Hepatocyte (in vitro differentiated cells): ENCODE measurements at regions not wholly inside any gene's neighbourhood (a gene's known extent, or its start where the extent isn't known, plus 50 kb on each side); places are given as distances from the start of the nearest gene placed in this dataset.

Source experiments
- DNase-seq: peaks from one replicate; pipeline ENCODE4 v3.0.0-alpha.2; 2016; ENCODE audit warnings: low spot score
- H2AFZ ChIP-seq: fragments of 200-600 bp; sonication (generic); 2 replicates; pipeline ENCODE4 v1.6.0; 2016; ENCODE audit warnings: antibody characterized with exemption, mild to moderate bottlenecking
- H3K27ac ChIP-seq: fragments of 200-600 bp; sonication (generic); 2 replicates; pipeline ENCODE4 v1.5.1; 2016; ENCODE audit warnings: mild to moderate bottlenecking
- H3K27me3 ChIP-seq: fragments of 200-600 bp; sonication (generic); 2 replicates; pipeline ENCODE4 v1.6.1; 2016
- H3K36me3 ChIP-seq: fragments of 200-600 bp; sonication (generic); replicated peaks from 2 replicates; pipeline ENCODE4 v1.5.1; 2016; ENCODE audit warnings: low read depth; ENCODE audit not compliant: insufficient read depth
- H3K4me1 ChIP-seq: fragments of 200-600 bp; sonication (generic); 2 replicates; pipeline ENCODE4 v1.5.1; 2016; ENCODE audit warnings: mild to moderate bottlenecking, moderate library complexity; ENCODE audit not compliant: insufficient read depth
- H3K4me2 ChIP-seq: fragments of 200-600 bp; sonication (generic); 2 replicates; pipeline ENCODE4 v1.6.0; 2016
- H3K4me3 ChIP-seq: fragments of 200-600 bp; sonication (generic); 2 replicates; pipeline ENCODE4 v1.5.1; 2016; ENCODE audit warnings: mild to moderate bottlenecking
- H3K79me2 ChIP-seq: fragments of 200-600 bp; sonication (generic); 2 replicates; pipeline ENCODE4 v1.6.0; 2017; ENCODE audit warnings: mild to moderate bottlenecking
- H3K9me2 ChIP-seq: fragments of 200-600 bp; sonication (generic); replicated peaks from 2 replicates; pipeline ENCODE4 v1.6.0; 2017; ENCODE audit warnings: mild to moderate bottlenecking; ENCODE audit not compliant: insufficient read depth
- H3K9me3 ChIP-seq: fragments of 200-600 bp; sonication (generic); 2 replicates; pipeline ENCODE4 v1.5.1; 2016; ENCODE audit warnings: low read depth, mild to moderate bottlenecking
- H4K20me1 ChIP-seq: fragments of 200-600 bp; sonication (generic); 2 replicates; pipeline ENCODE4 v1.6.0; 2016; ENCODE audit warnings: mild to moderate bottlenecking; ENCODE audit not compliant: insufficient read depth, poor library complexity, severe bottlenecking
- EZH2 ChIP-seq: fragments of 200-600 bp; sonication (generic); IDR thresholded peaks from 2 replicates; pipeline ENCODE4 v1.6.1; 2016; ENCODE audit warnings: antibody characterized with exemption, mild to moderate bottlenecking, borderline replicate concordance
- EZH2phosphoT487 ChIP-seq: fragments of 200-600 bp; sonication (generic); IDR thresholded peaks from one replicate; pipeline ENCODE4 v1.6.1; 2018; ENCODE audit warnings: antibody characterized with exemption, mild to moderate bottlenecking, low read depth, moderate library complexity; ENCODE audit not compliant: unreplicated experiment, severe bottlenecking
- WGBS: methylation state at CpG from one replicate; pipeline ENCODE4 v1.1.6; 2016; ENCODE audit warnings: low lambda C conversion rate; ENCODE audit errors: missing lambda C conversion rate; 5-methylcytosine and 5-hydroxymethylcytosine counted together
- TF ChIP-seq, protein P1 (sequence below): fragments of 200-600 bp; sonication (generic); IDR thresholded peaks from 2 replicates; pipeline ENCODE4 v1.5.1; 2016; ENCODE audit warnings: antibody characterized with exemption, mild to moderate bottlenecking; ENCODE audit not compliant: poor library complexity

GRCh38 chr1:177356674-177357435, 186.1 kb downstream of the BRINP2 start:
- TF ChIP-seq EZH2 (no peak), EZH2phosphoT487 (no peak)
- TF ChIP-seq, protein P1, sequence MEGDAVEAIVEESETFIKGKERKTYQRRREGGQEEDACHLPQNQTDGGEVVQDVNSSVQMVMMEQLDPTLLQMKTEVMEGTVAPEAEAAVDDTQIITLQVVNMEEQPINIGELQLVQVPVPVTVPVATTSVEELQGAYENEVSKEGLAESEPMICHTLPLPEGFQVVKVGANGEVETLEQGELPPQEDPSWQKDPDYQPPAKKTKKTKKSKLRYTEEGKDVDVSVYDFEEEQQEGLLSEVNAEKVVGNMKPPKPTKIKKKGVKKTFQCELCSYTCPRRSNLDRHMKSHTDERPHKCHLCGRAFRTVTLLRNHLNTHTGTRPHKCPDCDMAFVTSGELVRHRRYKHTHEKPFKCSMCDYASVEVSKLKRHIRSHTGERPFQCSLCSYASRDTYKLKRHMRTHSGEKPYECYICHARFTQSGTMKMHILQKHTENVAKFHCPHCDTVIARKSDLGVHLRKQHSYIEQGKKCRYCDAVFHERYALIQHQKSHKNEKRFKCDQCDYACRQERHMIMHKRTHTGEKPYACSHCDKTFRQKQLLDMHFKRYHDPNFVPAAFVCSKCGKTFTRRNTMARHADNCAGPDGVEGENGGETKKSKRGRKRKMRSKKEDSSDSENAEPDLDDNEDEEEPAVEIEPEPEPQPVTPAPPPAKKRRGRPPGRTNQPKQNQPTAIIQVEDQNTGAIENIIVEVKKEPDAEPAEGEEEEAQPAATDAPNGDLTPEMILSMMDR: no peak
- H2AFZ ChIP-seq: no peak overlapping the region
- no peak for DNase-seq
- no peaks in the 10 kb centered on the region for H4K20me1 ChIP-seq
- H3K27ac ChIP-seq: no peak overlapping the region
- H3K9me2 ChIP-seq: no peaks in the 10 kb centered on the region
- no peaks in the 10 kb centered on the region for H3K27me3 ChIP-seq
- H3K9me3 ChIP-seq: no peaks in the 10 kb centered on the region
- H3K4me3 ChIP-seq: no peak overlapping the region
- WGBS: 85% methylated on average over 4 of the region's 4 CpGs
- H3K36me3 ChIP-seq: no peaks in the 10 kb centered on the region
- no peaks in the 10 kb centered on the region for H3K79me2 ChIP-seq
- H3K4me1 ChIP-seq: no peaks in the 10 kb centered on the region
- no peak overlapping the region for H3K4me2 ChIP-seq

DNA sequence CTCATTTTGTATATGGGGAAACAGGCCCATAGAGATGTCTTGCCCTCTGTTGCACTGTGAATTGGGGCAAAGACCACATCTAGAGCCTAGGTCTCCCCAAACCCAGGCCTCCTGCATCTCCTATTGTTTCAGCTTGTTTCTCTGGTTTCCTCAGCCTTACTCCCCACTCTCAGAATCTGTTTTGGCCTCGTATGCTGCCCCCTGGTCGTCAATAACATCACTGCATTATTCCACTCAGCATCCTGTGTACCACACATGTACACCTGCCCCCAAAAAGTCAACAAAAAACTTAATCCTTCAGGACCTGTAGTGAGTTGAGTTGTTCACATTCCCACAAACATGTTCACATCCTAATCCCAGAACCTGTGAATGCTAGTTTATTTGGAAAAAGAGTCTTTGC, 184.8 kb downstream of the BRINP2 start:
- no peak overlapping the region for H2AFZ ChIP-seq
- peaks cover 12% of the 10 kb centered on the region for H3K4me1 ChIP-seq
- H3K4me2 ChIP-seq: no peak overlapping the region
- no peak overlapping the region for H3K27ac ChIP-seq
- TF ChIP-seq, protein P1: peak; percentile 53
- TF ChIP-seq EZH2phosphoT487: no peak
- TF ChIP-seq EZH2: no peak
- no peaks in the 10 kb centered on the region for H3K36me3 ChIP-seq
- H3K4me3 ChIP-seq: no peak overlapping the region
- H3K9me3 ChIP-seq: no peaks in the 10 kb centered on the region
- no peaks in the 10 kb centered on the region for H3K9me2 ChIP-seq
- peak; percentile 46 for DNase-seq
- no peaks in the 10 kb centered on the region for H4K20me1 ChIP-seq
- WGBS: 22% methylated on average over 2 of the region's 2 CpGs
- no peaks in the 10 kb centered on the region for H3K79me2 ChIP-seq
- no peaks in the 10 kb centered on the region for H3K27me3 ChIP-seq

- Histone ChIP-seq H3K9me3 (no peaks in the 10 kb centered on the region), H2AFZ (no peak overlapping the region), H3K4me2 (no peak overlapping the region), H3K4me1 (peaks cover 13% of the 10 kb centered on the region), H3K27me3 (no peaks in the 10 kb centered on the region), H3K9me2 (no peaks in the 10 kb centered on the region), H3K79me2 (no peaks in the 10 kb centered on the region), H3K36me3 (no peaks in the 10 kb centered on the region), H4K20me1 (no peaks in the 10 kb centered on the region), H3K27ac (no peak overlapping the region), H3K4me3 (no peak overlapping the region)
- 76% methylated on average over 3 of the region's 3 CpGs for WGBS
- DNase-seq: no peak
- TF ChIP-seq, protein P1: no peak
- TF ChIP-seq EZH2phosphoT487 (no peak), EZH2 (no peak)
Observed at GRCh38 chr1:177354247-177354646, 183.5 kb downstream of the BRINP2 start.
